Kidney capillary endothelial cell (primary cell): ENCODE measurements at regions not wholly inside any gene's neighbourhood (a gene's known extent, or its start where the extent isn't known, plus 50 kb on each side); places are given as distances from the start of the nearest gene placed in this dataset.

Experiments used
- DNase-seq: peaks from one replicate; pipeline ENCODE4 v3.0.0-alpha.2; 2018; ENCODE audit warnings: low spot score

DNA sequence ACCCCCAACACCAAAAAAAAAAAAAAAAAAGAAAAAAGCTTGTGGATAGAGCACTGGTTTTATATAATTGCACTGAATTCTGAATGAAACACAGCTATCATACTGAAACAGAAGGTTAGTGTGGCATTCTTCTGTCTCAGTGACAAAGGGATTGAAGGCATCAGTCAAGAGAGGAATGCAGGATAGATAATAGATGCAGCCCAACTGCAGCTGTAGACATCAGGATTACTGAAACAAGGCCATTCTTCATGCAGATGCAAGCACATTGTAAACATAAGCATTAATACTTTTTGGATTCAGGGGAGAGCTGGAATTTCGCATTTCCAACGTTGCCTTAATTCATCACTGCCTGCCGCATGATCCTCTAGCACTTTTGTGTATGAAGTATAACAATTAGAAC is 897.4 kb upstream of the KLHL29 start:
- no peak for DNase-seq

DNA sequence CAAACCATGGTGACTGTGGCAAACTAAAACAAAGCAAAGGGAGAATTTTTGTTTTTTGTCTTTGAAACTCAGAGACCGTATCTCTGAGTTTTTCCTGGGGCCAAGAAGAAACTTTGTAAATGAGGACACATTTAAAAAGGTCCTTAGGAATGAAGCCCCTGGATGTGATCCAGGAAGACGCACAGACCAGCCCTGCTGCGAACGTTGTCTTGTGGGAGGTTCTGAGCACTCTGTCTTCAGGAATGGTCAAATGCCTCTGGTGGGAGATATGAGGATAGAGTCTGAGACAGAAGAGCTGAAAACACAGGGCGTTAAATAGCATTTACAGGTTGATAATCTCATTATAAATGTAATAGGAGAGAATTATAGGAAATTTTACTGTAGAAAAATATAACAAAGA is 893.5 kb upstream of the KLHL29 start:
- DNase-seq: no peak

DNA sequence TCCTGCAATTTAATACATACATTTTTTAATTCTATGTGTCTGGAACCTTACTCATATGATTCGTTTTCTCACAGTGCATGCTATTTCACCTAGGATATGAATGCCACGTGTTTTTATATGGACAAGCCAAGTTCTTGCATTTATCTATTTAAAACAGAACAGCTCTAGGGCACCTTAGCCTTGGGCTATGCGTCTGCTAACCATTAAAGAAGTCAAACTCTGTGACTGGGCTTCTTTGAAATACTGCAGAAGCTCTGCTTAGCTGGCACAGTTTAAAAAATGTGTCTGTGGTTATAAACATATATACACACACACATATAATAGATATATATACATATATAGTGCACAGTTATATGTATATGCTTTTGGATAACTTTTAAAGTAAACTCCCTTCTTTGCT is 890.8 kb upstream of the KLHL29 start:
- no peak for DNase-seq

DNA sequence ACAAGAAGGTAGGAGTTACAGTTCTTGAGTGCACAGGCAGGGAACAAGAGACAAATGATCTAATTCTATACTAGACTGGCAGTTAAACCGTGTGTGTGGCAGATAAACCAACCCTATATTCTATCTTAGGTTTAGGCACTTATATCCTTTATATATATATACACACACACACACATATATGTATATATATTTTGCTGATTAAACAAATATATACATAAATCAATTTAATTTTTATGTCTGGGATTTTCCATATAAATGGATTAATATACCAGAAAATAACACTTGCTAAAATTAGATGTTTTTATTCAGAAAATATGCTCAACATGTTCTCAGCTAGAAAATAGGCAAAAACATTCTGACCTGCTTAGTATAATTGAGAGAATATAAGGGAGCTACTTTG is 887.9 kb upstream of the KLHL29 start:
- DNase-seq: no peak

DNA sequence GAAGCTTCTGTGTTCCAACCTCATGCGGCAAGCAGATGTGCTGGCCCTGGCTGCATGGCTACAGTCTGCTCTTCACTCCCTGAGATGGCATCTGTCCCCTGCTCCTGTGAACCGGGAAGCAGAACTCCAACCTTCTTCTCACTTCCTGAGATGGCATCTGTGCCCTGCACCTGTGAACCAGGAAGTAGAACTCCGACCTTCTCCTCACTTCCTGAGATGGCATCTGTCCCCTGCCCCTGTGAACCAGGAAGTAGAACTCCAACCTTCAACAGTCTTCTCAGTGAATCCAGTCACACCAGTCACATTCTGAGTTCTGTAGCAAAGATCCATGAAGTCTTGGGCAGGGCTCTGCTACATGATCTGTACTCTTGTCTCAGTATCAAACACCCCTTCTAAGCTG is 887.2 kb upstream of the KLHL29 start:
- no peak for DNase-seq

DNA sequence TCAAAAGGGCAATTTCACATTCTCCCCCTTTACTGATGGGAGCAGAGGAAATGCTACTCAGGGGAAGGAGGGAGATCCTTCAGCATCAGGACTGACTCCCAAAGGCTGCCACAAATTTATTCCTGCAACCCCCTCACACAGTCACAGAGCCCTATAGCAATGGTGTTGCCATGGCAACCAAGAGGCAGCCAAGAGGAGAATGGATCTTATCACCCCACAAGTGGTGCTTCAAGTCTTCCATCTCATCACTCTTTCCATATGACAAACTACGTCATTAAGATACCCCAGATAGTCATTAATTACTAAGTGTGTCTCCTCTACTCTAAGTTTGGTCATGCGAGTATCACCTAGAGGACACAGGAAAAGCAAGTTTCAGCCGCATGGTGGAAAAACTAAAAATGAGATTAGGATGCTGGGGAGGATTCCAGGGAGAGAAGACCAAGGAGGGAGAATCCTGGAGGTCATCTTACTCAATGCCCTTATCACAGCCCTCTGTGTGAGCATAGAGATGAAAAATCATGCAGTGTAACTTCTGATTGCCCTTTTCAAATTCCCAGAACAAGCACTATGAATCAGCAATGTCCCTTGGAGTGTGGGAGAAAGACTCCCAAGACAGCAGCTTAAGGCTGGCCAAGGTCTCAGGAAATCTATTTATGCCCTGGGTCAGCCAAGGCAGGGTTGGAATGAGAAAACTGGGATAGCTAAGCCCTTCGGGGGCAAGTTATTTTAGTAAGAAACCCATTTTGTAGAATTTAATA is 885.7 kb upstream of the KLHL29 start:
- DNase-seq: no peak

DNA sequence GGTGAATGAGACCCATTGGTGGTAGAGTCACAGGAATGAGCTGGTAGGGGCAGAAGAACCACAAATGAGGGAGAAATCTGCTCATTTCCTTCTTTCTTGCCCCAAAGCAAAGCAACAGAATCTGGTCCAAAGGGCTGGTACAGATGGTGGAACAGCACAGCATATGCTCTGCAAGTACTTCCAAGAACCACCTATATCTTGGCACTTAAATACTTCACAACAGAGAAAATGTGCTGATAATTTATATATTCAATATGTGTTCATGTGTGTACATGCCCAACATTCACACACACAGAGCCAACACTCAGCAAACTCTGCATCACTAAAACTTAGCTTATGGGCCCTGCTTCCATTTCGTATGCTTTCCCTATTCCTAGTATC is 884.4 kb upstream of the KLHL29 start:
- DNase-seq: no peak

DNA sequence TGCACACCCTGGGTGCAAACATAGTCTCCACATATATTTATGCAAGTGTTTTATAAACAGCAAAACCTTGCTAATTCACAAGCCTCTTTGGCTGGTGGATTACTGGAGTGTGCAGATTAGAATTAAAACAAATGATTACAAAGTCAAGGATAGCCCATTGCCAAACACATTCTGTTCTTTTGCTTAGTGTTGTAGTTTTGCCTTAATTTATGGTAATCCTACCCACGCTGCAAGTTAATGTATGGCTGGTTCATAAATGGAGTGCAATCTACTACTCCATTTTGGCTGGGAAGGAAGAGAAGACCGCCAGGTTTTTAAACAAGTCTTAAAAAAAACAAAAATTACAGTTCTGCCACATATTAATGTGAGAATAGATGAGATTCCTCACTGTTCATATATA is 883.1 kb upstream of the KLHL29 start:
- DNase-seq: no peak

DNA sequence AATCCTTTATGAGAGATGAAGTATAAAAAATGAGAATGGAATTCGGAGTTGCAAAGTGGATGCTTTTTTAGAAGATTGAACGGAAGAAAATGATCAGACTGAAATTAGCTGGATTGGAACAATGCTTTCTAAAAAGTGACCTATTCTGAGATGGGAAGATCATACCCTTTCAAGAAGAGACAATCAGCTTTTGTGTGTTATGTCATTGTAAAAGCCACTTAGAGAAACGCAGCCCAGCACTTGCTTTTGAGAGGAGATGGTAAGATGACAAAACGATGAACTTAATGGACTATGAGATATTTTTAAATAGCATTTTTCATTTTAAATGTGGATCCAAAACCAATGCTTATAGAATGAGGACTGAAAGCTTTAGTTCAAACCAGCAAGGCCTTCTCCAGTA is 871.4 kb upstream of the KLHL29 start:
- no peak for DNase-seq

DNA sequence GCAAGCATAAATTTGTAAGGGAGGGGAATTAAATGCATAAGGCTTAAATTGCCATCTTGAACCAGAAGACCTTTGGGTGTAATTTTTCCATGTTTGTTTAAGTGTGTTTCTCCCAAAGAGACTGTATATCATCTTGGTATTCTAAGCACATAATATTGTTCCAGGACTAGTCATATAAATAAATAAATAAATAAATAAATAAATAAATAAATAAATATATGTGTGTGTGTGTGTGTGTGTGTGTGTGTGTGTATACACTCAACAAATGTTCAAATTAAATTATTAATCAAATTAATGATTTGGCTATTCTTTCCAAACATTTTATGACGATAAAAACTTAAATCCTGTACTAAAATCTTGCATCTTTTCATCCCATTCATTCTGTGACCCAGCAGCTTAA is 867.8 kb upstream of the KLHL29 start:
- no peak for DNase-seq

DNA sequence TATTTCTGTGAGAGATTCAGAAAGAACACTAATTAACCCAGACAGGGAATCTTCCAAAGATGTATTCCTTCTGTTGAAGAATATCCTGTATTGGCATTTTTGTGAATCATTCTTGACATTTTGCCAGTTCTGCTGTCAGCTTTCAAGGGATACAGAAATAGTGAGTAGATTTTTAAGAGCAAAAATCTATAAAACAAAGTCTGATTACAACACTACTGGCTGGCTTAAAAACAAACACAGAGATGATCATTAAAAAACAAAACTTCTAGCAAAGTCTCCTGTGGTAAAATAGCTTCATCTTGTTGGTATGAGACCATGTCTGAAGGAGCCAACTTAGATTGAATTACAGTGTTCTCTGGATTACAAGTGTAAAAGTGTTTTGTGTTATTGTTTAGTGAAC is 866.3 kb upstream of the KLHL29 start:
- DNase-seq: no peak

DNA sequence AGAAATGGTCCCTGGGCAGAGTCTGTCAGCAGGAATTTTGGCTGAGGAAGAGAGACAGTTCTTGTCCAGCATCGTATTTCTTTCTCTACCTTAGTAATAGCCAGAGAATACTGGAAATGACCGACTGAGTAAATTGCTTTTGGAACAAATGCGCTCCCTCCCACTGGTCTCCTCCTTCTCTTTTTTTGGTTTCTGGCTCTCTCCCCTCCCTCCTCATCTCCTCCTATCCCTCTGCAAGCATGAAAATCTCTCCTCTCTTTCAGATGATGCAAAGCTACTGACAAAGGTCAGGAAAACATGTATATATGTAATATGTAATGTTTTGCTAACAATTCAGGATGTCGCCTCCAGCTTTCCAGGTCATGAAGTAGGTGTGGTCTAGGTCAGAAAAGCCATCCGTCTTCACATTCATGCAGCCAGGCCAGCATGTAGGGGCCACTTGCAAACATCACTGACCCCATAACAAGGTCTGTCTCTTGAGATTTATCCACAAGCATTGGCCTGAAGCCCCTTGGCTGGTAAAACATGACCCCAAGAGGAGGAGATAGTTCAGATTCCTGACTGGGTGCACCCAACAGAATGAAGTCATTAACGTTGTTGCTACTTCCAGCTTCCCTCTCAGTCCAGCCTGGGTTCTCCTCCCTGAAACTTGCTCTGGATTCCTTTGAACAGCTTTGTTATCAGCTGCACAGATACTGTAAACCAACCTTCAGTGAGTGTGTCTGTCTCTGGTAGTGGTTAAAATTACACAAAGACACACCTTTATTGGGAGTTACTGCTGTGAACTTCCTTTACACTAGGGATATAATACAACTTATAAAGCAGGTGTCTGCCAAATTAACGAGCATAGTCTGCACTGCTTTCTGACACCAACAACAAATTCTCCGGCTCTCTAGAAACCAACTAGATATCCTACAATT is 864.4 kb upstream of the KLHL29 start:
- no peak for DNase-seq

DNA sequence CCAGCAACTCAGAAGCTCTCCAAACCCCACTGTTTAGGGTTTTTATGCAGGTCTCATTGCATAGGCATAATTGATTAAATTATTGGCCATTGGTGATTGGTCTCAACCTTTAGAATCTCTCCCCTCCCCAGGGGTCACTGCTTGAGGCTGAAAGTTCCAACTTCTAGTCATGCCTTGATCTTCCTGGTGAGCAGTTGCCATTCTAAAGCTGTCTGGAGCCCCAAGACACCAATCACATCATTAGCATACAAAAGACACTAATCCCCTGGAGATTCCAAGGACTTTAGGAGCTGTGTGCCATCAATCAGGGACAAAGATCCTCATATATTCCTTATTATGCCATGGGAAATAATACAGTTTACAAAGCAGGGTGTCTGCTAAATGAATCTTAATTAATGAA is 863.4 kb upstream of the KLHL29 start:
- DNase-seq: no peak

DNA sequence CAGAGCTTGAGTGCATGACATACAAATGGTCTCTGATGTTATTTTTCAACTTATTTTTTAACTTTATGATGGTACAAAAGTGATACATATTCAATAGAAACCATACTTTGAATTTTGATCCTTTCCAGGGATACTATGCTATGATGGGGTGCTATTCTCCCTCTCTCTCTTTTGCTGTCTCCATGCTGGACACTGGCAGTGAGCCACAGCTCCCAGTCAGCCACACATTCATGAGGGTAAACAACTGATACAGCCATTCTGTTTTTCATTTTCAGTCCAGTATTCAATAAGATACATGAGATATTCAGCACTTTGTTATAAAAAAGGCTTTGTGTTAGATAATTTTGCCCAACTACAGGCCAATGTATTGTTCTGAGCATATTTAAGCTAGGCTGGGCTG is 859.3 kb upstream of the KLHL29 start:
- DNase-seq: no peak

DNA sequence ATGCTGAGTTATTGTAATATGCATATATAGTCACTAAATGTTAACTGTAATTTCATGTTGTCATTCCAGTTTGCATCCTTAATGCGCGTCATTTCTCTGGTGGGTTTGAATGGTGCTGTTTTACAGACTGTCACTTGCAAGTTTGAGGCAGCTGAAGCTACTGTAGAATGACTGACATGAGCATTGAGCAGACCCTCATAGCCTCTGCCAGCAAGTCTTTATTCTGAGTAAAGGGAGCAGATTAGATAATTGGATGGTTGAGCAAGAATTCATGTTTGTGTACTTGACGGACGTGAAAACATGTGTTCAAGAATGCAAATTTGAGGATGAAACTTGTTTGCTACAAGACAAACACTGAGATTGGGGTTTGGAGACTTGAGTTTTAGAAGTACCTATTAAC is 854.8 kb upstream of the KLHL29 start:
- DNase-seq: no peak

DNA sequence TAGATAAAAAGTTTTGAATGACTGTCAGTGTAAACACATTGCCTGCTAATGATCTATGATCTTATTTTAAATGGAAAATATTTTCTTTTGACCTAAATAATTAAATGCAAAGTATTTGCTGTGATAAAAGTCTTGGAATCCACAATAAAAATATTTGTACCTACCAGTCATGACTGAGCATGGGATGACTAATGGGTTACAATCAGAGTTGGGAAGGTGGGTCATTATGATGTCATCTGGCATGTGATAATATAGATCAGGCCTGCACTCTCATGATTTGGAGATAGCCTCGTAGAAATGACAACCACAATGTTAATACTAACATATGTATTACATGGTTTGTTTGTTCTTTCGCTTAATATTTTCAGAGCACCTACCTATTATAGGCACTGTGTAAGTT is 848.8 kb upstream of the KLHL29 start:
- no peak for DNase-seq

DNA sequence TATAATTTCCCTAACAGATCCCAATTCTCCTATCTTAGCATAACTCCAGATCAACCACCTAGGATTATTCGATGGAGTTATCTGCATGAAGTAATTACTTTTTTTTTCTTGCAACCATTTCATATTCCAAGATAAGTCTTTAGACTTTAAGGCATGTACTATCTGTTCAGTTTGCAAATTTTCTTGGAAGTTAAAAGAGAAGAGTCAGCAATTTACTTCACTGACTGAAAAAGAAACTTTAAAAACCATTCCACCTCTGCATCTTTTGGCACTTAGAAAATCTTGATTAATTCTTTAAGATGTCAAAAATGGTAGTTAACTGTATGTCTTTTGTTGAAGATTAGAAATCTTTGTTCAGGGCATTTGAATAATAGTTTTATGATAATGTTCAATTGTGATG is 830.5 kb upstream of the KLHL29 start:
- no peak for DNase-seq

DNA sequence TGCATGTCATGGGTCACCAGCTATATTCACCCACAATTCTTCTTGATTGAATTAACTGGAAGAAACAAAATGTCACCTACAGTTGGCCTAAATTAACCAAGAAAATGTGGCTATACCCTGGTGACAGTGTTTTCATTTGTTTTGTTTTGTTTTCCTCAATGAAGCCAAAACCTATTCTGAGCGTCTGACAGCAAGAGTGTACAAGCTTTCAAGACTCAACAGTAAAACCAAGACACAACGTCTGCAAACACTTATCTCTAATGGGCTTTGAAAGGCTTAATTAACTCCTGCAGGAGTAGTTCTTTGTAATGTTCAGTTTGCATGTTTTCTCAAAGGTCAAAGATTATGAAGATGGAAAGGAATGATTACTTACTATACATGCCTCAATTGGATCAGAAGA is 827.6 kb upstream of the KLHL29 start:
- DNase-seq: no peak

DNA sequence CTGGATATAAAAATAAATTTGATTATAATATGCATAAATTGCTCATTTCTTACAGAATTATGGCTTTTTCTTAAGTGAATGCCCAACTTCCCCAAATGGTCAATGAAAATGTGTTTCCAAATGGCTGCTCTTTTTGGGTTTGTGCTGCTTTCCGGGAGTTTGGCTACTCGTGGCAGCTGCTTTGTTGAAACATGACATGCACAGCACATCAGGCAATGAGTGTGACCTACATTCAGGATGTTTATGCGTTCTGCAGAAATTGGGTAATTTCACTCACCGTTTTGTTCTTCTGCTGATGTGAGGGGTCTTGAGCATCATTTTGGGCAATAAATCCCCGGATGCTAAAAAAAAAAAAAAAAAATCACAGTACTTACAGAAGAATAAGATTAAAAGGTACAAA is 825.0 kb upstream of the KLHL29 start:
- no peak for DNase-seq

DNA sequence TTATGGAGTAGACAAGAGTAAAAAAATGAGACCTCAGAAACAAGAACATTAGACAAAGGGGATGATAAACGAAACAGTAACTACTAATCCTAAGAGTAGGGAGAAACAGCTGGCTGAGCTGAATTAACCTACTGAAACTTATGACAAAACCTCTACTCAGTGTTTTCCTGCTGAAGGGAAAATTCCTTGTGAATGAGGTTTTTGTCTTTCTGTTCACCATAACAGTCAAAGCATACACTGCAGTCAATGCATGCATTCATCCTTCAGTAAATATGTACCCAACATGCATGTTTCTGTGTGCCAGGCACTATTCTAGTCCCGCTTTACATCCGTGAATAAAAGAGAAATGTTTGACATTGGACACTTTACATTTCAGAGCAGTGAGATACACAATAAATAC is 805.6 kb upstream of the KLHL29 start:
- no peak for DNase-seq

DNA sequence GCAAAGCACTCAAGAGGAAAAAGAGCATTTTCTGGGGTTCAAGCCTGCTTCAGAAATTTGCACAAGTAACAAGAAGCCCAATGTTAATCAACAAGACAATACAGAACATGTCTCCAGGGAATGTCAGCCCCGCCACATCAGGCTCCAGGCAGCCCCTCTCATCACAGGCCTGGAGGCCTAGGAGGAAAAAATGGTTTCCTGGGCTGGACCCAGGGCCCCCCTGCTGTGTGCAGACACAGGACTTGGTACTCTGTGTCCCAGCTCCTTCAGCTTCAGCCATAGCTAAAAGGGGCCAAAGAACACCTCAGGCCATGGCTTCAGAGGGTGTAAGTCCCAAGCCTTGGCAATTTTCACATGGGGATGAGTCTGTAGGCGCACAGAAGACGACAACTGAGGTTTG is 802.9 kb upstream of the KLHL29 start:
- no peak for DNase-seq

DNA sequence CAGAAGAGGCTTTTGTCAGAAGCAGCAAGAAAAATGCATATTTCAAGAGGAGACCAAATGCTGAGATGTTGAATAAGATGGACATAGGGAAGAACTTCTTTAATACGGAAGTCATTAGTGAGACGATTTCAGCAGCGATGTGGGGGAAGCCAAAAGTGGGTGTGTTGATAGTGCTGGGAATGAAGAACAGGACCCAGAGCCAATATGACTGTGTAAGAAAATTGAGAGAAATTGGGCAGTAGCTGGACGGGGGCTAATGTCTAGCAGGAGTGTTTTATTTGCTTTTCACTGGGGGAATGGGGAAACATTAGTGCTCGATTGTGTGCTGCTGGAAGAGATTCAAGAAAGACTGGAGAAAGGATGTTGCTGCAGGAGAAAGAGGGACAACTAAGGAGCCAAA is 788.7 kb upstream of the KLHL29 start:
- no peak for DNase-seq

DNA sequence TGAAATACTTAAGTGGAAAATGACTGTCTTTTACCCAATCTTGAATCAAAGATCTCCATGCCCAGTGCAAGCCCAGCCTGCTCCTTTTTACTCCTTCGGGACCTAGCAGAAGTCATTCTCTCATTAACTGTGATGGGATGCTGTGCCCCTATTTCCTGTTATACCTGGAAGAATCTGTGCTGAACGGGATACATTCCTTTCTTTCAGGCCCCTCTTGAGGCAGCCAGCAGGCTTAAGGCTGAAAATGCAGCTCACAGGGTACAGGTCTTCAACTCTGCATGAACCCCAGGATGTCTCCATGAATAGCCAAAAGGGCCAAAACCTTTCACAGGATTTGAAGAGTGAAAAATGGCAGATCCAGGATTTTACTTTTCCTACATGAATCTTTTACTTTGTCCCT is 784.8 kb upstream of the KLHL29 start:
- DNase-seq: no peak

DNA sequence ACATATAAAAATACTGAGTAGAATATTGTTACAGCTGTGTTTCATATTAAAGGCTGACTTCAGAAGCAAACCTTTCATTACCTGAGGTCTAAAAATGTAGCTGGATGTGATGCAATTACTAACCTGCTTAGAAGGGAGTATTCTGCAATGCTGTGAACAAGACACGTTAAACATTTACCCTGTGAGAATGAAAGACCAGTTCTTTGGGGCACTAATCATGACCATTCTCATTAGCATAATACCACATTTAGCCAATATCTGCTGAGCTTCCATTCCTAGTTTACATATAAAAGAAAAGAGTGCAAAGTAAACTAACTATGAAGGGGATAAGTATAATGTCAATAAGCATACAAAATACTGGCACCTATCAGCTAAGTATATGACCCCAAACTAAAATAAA is 784.0 kb upstream of the KLHL29 start:
- no peak for DNase-seq
